Fibroblast of lung (primary cell): ENCODE measurements at regions not wholly inside any gene's neighbourhood (a gene's known extent, or its start where the extent isn't known, plus 50 kb on each side); places are given as distances from the start of the nearest gene placed in this dataset.

Experiments
- EZH2 ChIP-seq: IDR thresholded peaks from 2 replicates; pipeline ENCODE4 v1.5.1; 2012; ENCODE audit warnings: low read length, control low read depth, mild to moderate bottlenecking; ENCODE audit errors: missing control alignments
- TF ChIP-seq, protein P1 (sequence below), 2 donors: IDR thresholded peaks in 1 of 2; conservative IDR thresholded peaks in 1 of 2; 1 replicate in 1 of 2; 2 replicates in 1 of 2; pipeline ENCODE4 v1.5.1; 2011 to 2012; ENCODE audit warnings: low read length in 2 of 2, control low read depth in 1 of 2, inconsistent platforms in 1 of 2, low read depth in 1 of 2, mild to moderate bottlenecking in 1 of 2

- TF ChIP-seq, protein P1, sequence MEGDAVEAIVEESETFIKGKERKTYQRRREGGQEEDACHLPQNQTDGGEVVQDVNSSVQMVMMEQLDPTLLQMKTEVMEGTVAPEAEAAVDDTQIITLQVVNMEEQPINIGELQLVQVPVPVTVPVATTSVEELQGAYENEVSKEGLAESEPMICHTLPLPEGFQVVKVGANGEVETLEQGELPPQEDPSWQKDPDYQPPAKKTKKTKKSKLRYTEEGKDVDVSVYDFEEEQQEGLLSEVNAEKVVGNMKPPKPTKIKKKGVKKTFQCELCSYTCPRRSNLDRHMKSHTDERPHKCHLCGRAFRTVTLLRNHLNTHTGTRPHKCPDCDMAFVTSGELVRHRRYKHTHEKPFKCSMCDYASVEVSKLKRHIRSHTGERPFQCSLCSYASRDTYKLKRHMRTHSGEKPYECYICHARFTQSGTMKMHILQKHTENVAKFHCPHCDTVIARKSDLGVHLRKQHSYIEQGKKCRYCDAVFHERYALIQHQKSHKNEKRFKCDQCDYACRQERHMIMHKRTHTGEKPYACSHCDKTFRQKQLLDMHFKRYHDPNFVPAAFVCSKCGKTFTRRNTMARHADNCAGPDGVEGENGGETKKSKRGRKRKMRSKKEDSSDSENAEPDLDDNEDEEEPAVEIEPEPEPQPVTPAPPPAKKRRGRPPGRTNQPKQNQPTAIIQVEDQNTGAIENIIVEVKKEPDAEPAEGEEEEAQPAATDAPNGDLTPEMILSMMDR (conservative IDR thresholded peaks at IDR 0.05 in 1 of 2, IDR thresholded peaks at IDR 0.05 in 1 of 2; ENCODE audit: low read depth in 1 of 2, low read length in 2 of 2): no peak
- TF ChIP-seq EZH2: no peak
Measured at GRCh38 chr10:31209478-31209877, 109.5 kb upstream of the ZEB1 start.
